ENCODE measurements at regions not wholly inside any gene's neighbourhood (a gene's known extent, or its start where the extent isn't known, plus 50 kb on each side); places are given as distances from the start of the nearest gene placed in this dataset.

GRCh38 chr7:46707973-46708372, 786.9 kb upstream of the IGFBP3 start:
- Mint-ChIP-seq H3K4me1 (ENCODE audit: low read depth) (no peaks in the 10 kb centered on the region), H3K36me3 (ENCODE audit: low read depth) (no peaks in the 10 kb centered on the region), H3K4me3 (no peak overlapping the region), H3K27ac (no peak overlapping the region), H3K27me3 (no peaks in the 10 kb centered on the region), H3K9me3 (no peaks in the 10 kb centered on the region)
- intact Hi-C loops (cut with micrococcal nuclease), result no loop called here

- Mint-ChIP-seq H3K27me3 (no peaks in the 10 kb centered on the region), H3K4me1 (ENCODE audit: low read depth) (no peaks in the 10 kb centered on the region), H3K27ac (no peak overlapping the region), H3K36me3 (ENCODE audit: low read depth) (no peaks in the 10 kb centered on the region), H3K4me3 (no peak overlapping the region), H3K9me3 (no peaks in the 10 kb centered on the region)
- intact Hi-C loops (cut with micrococcal nuclease), result no loop called here
Observed at GRCh38 chr7:46705386-46706255, 784.5 kb upstream of the IGFBP3 start.

GRCh38 chr7:46696741-46697140, 775.7 kb upstream of the IGFBP3 start:
- no peak overlapping the region for H3K4me3 Mint-ChIP-seq
- H3K4me1 Mint-ChIP-seq (ENCODE audit: low read depth), result no peaks in the 10 kb centered on the region
- H3K36me3 Mint-ChIP-seq (ENCODE audit: low read depth), result no peaks in the 10 kb centered on the region
- H3K27me3 Mint-ChIP-seq, result no peaks in the 10 kb centered on the region
- H3K9me3 Mint-ChIP-seq, result peaks cover 5% of the 10 kb centered on the region
- intact Hi-C loops (cut with micrococcal nuclease), result no loop called here
- H3K27ac Mint-ChIP-seq, result no peak overlapping the region

- H3K4me3 Mint-ChIP-seq, result no peak overlapping the region
Observed at GRCh38 chr7:46695051-46695708, 774.1 kb upstream of the IGFBP3 start.

GRCh38 chr7:46694058-46694457, 773.0 kb upstream of the IGFBP3 start:
- no peaks in the 10 kb centered on the region for H3K27me3 Mint-ChIP-seq
- intact Hi-C loops (cut with micrococcal nuclease), result no loop called here
- no peak overlapping the region for H3K4me3 Mint-ChIP-seq
- H3K4me1 Mint-ChIP-seq (ENCODE audit: low read depth), result no peaks in the 10 kb centered on the region
- no peaks in the 10 kb centered on the region for H3K36me3 Mint-ChIP-seq (ENCODE audit: low read depth)
- no peak overlapping the region for H3K27ac Mint-ChIP-seq
- peaks cover 13% of the 10 kb centered on the region for H3K9me3 Mint-ChIP-seq

More at GRCh38 chr7:46695051-46695708, 774.1 kb upstream of the IGFBP3 start:
- Mint-ChIP-seq H3K27ac (no peak overlapping the region), H3K9me3 (peaks cover 5% of the 10 kb centered on the region), H3K4me1 (ENCODE audit: low read depth) (no peaks in the 10 kb centered on the region), H3K27me3 (no peaks in the 10 kb centered on the region), H3K36me3 (ENCODE audit: low read depth) (no peaks in the 10 kb centered on the region)
- intact Hi-C loops (cut with micrococcal nuclease), result no loop called here

GRCh38 chr7:46687203-46687602, 766.1 kb upstream of the IGFBP3 start:
- intact Hi-C loops (cut with micrococcal nuclease), result no loop called here
- no peak overlapping the region for H3K4me3 Mint-ChIP-seq
- no peaks in the 10 kb centered on the region for H3K27me3 Mint-ChIP-seq
- no peaks in the 10 kb centered on the region for H3K4me1 Mint-ChIP-seq (ENCODE audit: low read depth)
- no peaks in the 10 kb centered on the region for H3K36me3 Mint-ChIP-seq (ENCODE audit: low read depth)
- H3K27ac Mint-ChIP-seq, result no peak overlapping the region
- peaks cover 21% of the 10 kb centered on the region for H3K9me3 Mint-ChIP-seq

GRCh38 chr7:46685051-46685450, 764.0 kb upstream of the IGFBP3 start:
- intact Hi-C loops (cut with micrococcal nuclease), result no loop called here
- Mint-ChIP-seq H3K4me1 (ENCODE audit: low read depth) (no peaks in the 10 kb centered on the region), H3K36me3 (ENCODE audit: low read depth) (no peaks in the 10 kb centered on the region), H3K4me3 (no peak overlapping the region), H3K27ac (no peak overlapping the region), H3K9me3 (peaks cover 21% of the 10 kb centered on the region), H3K27me3 (no peaks in the 10 kb centered on the region)

- Mint-ChIP-seq H3K9me3 (peaks cover 7% of the 10 kb centered on the region), H3K27me3 (no peaks in the 10 kb centered on the region), H3K4me3 (no peak overlapping the region), H3K36me3 (ENCODE audit: low read depth) (no peaks in the 10 kb centered on the region), H3K27ac (no peak overlapping the region), H3K4me1 (ENCODE audit: low read depth) (no peaks in the 10 kb centered on the region)
- intact Hi-C loops (cut with micrococcal nuclease), result no loop called here
Observed at GRCh38 chr7:46682836-46683624, 762.0 kb upstream of the IGFBP3 start.

- H3K27ac Mint-ChIP-seq, result no peak overlapping the region
- H3K9me3 Mint-ChIP-seq, result no peaks in the 10 kb centered on the region
- H3K27me3 Mint-ChIP-seq, result no peaks in the 10 kb centered on the region
- no peaks in the 10 kb centered on the region for H3K4me1 Mint-ChIP-seq (ENCODE audit: low read depth)
- no peak overlapping the region for H3K4me3 Mint-ChIP-seq
- intact Hi-C loops (cut with micrococcal nuclease), result no loop called here
- no peaks in the 10 kb centered on the region for H3K36me3 Mint-ChIP-seq (ENCODE audit: low read depth)
Observed at GRCh38 chr7:46681865-46682503, 760.9 kb upstream of the IGFBP3 start.

GRCh38 chr7:46680147-46680546, 759.1 kb upstream of the IGFBP3 start:
- intact Hi-C loops (cut with micrococcal nuclease), result no loop called here

GRCh38 chr7:46679671-46680070, 758.6 kb upstream of the IGFBP3 start:
- Mint-ChIP-seq H3K36me3 (ENCODE audit: low read depth) (no peaks in the 10 kb centered on the region), H3K9me3 (no peaks in the 10 kb centered on the region), H3K27ac (no peak overlapping the region), H3K4me1 (ENCODE audit: low read depth) (no peaks in the 10 kb centered on the region), H3K27me3 (no peaks in the 10 kb centered on the region), H3K4me3 (no peak overlapping the region)
- intact Hi-C loops (cut with micrococcal nuclease), result no loop called here

More at GRCh38 chr7:46680147-46680546, 759.1 kb upstream of the IGFBP3 start:
- no peak overlapping the region for H3K4me3 Mint-ChIP-seq
- no peaks in the 10 kb centered on the region for H3K4me1 Mint-ChIP-seq (ENCODE audit: low read depth)
- H3K27ac Mint-ChIP-seq, result no peak overlapping the region
- no peaks in the 10 kb centered on the region for H3K9me3 Mint-ChIP-seq
- H3K36me3 Mint-ChIP-seq (ENCODE audit: low read depth), result no peaks in the 10 kb centered on the region
- H3K27me3 Mint-ChIP-seq, result no peaks in the 10 kb centered on the region

GRCh38 chr7:46678421-46678820, 757.3 kb upstream of the IGFBP3 start:
- Mint-ChIP-seq H3K27ac (no peak overlapping the region), H3K4me3 (no peak overlapping the region), H3K9me3 (no peaks in the 10 kb centered on the region), H3K36me3 (ENCODE audit: low read depth) (no peaks in the 10 kb centered on the region), H3K4me1 (ENCODE audit: low read depth) (no peaks in the 10 kb centered on the region), H3K27me3 (no peaks in the 10 kb centered on the region)
- intact Hi-C loops (cut with micrococcal nuclease), result no loop called here

GRCh38 chr7:46675456-46675855, 754.4 kb upstream of the IGFBP3 start:
- intact Hi-C loops (cut with micrococcal nuclease), result no loop called here
- Mint-ChIP-seq H3K4me3 (no peak overlapping the region), H3K27ac (no peak overlapping the region), H3K27me3 (no peaks in the 10 kb centered on the region), H3K36me3 (ENCODE audit: low read depth) (no peaks in the 10 kb centered on the region), H3K4me1 (ENCODE audit: low read depth) (no peaks in the 10 kb centered on the region), H3K9me3 (no peaks in the 10 kb centered on the region)

GRCh38 chr7:46672861-46673260, 751.8 kb upstream of the IGFBP3 start:
- Mint-ChIP-seq H3K9me3 (peaks cover 12% of the 10 kb centered on the region), H3K4me1 (ENCODE audit: low read depth) (no peaks in the 10 kb centered on the region), H3K27me3 (no peaks in the 10 kb centered on the region), H3K27ac (no peak overlapping the region), H3K4me3 (no peak overlapping the region), H3K36me3 (ENCODE audit: low read depth) (no peaks in the 10 kb centered on the region)
- intact Hi-C loops (cut with micrococcal nuclease), result no loop called here
